HUES48 (cell line): ENCODE measurements at regions not wholly inside any gene's neighbourhood (a gene's known extent, or its start where the extent isn't known, plus 50 kb on each side); places are given as distances from the start of the nearest gene placed in this dataset.

ENCODE experiments used
- H3K27ac ChIP-seq: one replicate; pipeline ENCODE4 v1.7.0; 2013; ENCODE audit warnings: low read depth, low read length, inconsistent platforms
- H3K27me3 ChIP-seq: 2 replicates; pipeline ENCODE4 v1.6.1; 2013; ENCODE audit warnings: mild to moderate bottlenecking, low read length; ENCODE audit not compliant: control insufficient read depth, insufficient read depth
- H3K36me3 ChIP-seq: 2 replicates; pipeline ENCODE4 v1.6.1; 2013; ENCODE audit warnings: low read length; ENCODE audit not compliant: control insufficient read depth, insufficient read depth
- H3K4me1 ChIP-seq: 2 replicates; pipeline ENCODE4 v1.6.1; 2013; ENCODE audit warnings: mild to moderate bottlenecking, low read length; ENCODE audit not compliant: control insufficient read depth, insufficient read depth
- H3K4me3 ChIP-seq: 2 replicates; pipeline ENCODE4 v1.5.1; 2013; ENCODE audit warnings: mild to moderate bottlenecking, low read depth, low read length
- H3K9ac ChIP-seq: 2 replicates; pipeline ENCODE4 v1.6.1; 2013; ENCODE audit warnings: mild to moderate bottlenecking, low read depth, low read length, moderate library complexity
- H3K9me3 ChIP-seq: 2 replicates; pipeline ENCODE4 v1.6.1; 2013; ENCODE audit warnings: low read length; ENCODE audit not compliant: control insufficient read depth, insufficient read depth

- H3K27ac ChIP-seq: no peak overlapping the region
- H3K36me3 ChIP-seq: no peaks in the 10 kb centered on the region
- no peaks in the 10 kb centered on the region for H3K4me1 ChIP-seq
- H3K9ac ChIP-seq: no peak overlapping the region
- H3K27me3 ChIP-seq: no peaks in the 10 kb centered on the region
- no peaks in the 10 kb centered on the region for H3K9me3 ChIP-seq
- H3K4me3 ChIP-seq: no peak overlapping the region
Observed at GRCh38 chr12:127360580-127360979, 906.4 kb upstream of the TMEM132C start.

GRCh38 chr12:127362121-127362520 is 904.8 kb upstream of the TMEM132C start:
- H3K27ac ChIP-seq: no peak overlapping the region
- no peaks in the 10 kb centered on the region for H3K36me3 ChIP-seq
- H3K4me1 ChIP-seq: no peaks in the 10 kb centered on the region
- no peak overlapping the region for H3K9ac ChIP-seq
- no peaks in the 10 kb centered on the region for H3K9me3 ChIP-seq
- no peaks in the 10 kb centered on the region for H3K27me3 ChIP-seq
- H3K4me3 ChIP-seq: no peak overlapping the region

GRCh38 chr12:127363392-127363791 is 903.6 kb upstream of the TMEM132C start:
- Histone ChIP-seq H3K4me1 (no peaks in the 10 kb centered on the region), H3K9ac (no peak overlapping the region), H3K27me3 (no peaks in the 10 kb centered on the region), H3K36me3 (no peaks in the 10 kb centered on the region), H3K9me3 (no peaks in the 10 kb centered on the region), H3K4me3 (no peak overlapping the region), H3K27ac (no peak overlapping the region)

GRCh38 chr12:127373559-127373958 is 893.4 kb upstream of the TMEM132C start:
- H3K9me3 ChIP-seq: no peaks in the 10 kb centered on the region
- no peak overlapping the region for H3K4me3 ChIP-seq
- H3K4me1 ChIP-seq: no peaks in the 10 kb centered on the region
- H3K27ac ChIP-seq: no peak overlapping the region
- H3K27me3 ChIP-seq: no peaks in the 10 kb centered on the region
- H3K36me3 ChIP-seq: no peaks in the 10 kb centered on the region
- H3K9ac ChIP-seq: no peak overlapping the region

- Histone ChIP-seq H3K27me3 (no peaks in the 10 kb centered on the region), H3K9ac (no peak overlapping the region), H3K4me3 (no peak overlapping the region), H3K4me1 (no peaks in the 10 kb centered on the region), H3K9me3 (no peaks in the 10 kb centered on the region), H3K27ac (no peak overlapping the region), H3K36me3 (no peaks in the 10 kb centered on the region)
Observed at GRCh38 chr12:127374447-127374846, 892.5 kb upstream of the TMEM132C start.

GRCh38 chr12:127381043-127381668 is 885.8 kb upstream of the TMEM132C start:
- Histone ChIP-seq H3K9ac (no peak overlapping the region), H3K9me3 (no peaks in the 10 kb centered on the region), H3K4me1 (no peaks in the 10 kb centered on the region; the same call in 1 of the 2 replicates), H3K36me3 (no peaks in the 10 kb centered on the region), H3K27ac (no peak overlapping the region), H3K27me3 (no peaks in the 10 kb centered on the region), H3K4me3 (no peak overlapping the region)

GRCh38 chr12:127381681-127382080 is 885.3 kb upstream of the TMEM132C start:
- Histone ChIP-seq H3K9ac (no peak overlapping the region), H3K4me1 (no peaks in the 10 kb centered on the region; the same call in 1 of the 2 replicates), H3K27me3 (no peaks in the 10 kb centered on the region), H3K9me3 (no peaks in the 10 kb centered on the region), H3K27ac (no peak overlapping the region), H3K36me3 (no peaks in the 10 kb centered on the region), H3K4me3 (no peak overlapping the region)

- Histone ChIP-seq H3K4me1 (no peaks in the 10 kb centered on the region; the same call in 1 of the 2 replicates), H3K27ac (no peak overlapping the region), H3K36me3 (no peaks in the 10 kb centered on the region), H3K27me3 (no peaks in the 10 kb centered on the region), H3K9me3 (no peaks in the 10 kb centered on the region), H3K4me3 (no peak overlapping the region), H3K9ac (no peak overlapping the region)
Observed at GRCh38 chr12:127383281-127383680, 883.7 kb upstream of the TMEM132C start.

GRCh38 chr12:127386723-127387122 is 880.2 kb upstream of the TMEM132C start:
- H3K9me3 ChIP-seq: no peaks in the 10 kb centered on the region
- H3K4me3 ChIP-seq: no peak overlapping the region
- H3K4me1 ChIP-seq: no peaks in the 10 kb centered on the region
- H3K27ac ChIP-seq: no peak overlapping the region
- H3K9ac ChIP-seq: no peak overlapping the region
- H3K36me3 ChIP-seq: no peaks in the 10 kb centered on the region
- no peaks in the 10 kb centered on the region for H3K27me3 ChIP-seq

GRCh38 chr12:127388985-127389384 is 878.0 kb upstream of the TMEM132C start:
- Histone ChIP-seq H3K27me3 (no peaks in the 10 kb centered on the region), H3K36me3 (no peaks in the 10 kb centered on the region), H3K4me1 (no peaks in the 10 kb centered on the region), H3K9me3 (no peaks in the 10 kb centered on the region), H3K27ac (no peak overlapping the region), H3K4me3 (no peak overlapping the region), H3K9ac (no peak overlapping the region)

GRCh38 chr12:127389923-127390322 is 877.0 kb upstream of the TMEM132C start:
- H3K9me3 ChIP-seq: no peaks in the 10 kb centered on the region
- H3K9ac ChIP-seq: no peak overlapping the region
- no peak overlapping the region for H3K27ac ChIP-seq
- no peaks in the 10 kb centered on the region for H3K27me3 ChIP-seq
- no peaks in the 10 kb centered on the region for H3K36me3 ChIP-seq
- no peak overlapping the region for H3K4me3 ChIP-seq
- no peaks in the 10 kb centered on the region for H3K4me1 ChIP-seq
